ENCODE measurements at regions not wholly inside any gene's neighbourhood (a gene's known extent, or its start where the extent isn't known, plus 50 kb on each side); places are given as distances from the start of the nearest gene placed in this dataset.
"Not testable (repeated sequence)": the region's sequence is repeated elsewhere in the genome, so short reads cannot be mapped to it uniquely, and the experiment has no call there.

GRCh38 chr15:54779271-54779670 lies 417.5 kb downstream of the RSL24D1 start:
- H3K4me3 Mint-ChIP-seq = no peak overlapping the region
- peaks cover 19% of the 10 kb centered on the region for H3K9me3 Mint-ChIP-seq
- H3K36me3 Mint-ChIP-seq (ENCODE audit: low read depth) = no peaks in the 10 kb centered on the region
- H3K27ac Mint-ChIP-seq = no peak overlapping the region
- H3K4me1 Mint-ChIP-seq = no peaks in the 10 kb centered on the region
- TF ChIP-seq CTCF (IDR thresholded peaks at IDR 0.05; ENCODE audit: unreplicated experiment in 3 of 3) = no peak
- H3K27me3 Mint-ChIP-seq (ENCODE audit: low read depth) = no peaks in the 10 kb centered on the region

- Mint-ChIP-seq H3K36me3 (ENCODE audit: low read depth) (no peaks in the 10 kb centered on the region), H3K27ac (no peak overlapping the region), H3K27me3 (ENCODE audit: low read depth) (no peaks in the 10 kb centered on the region), H3K9me3 (peaks cover 6% of the 10 kb centered on the region), H3K4me1 (no peaks in the 10 kb centered on the region), H3K4me3 (no peak overlapping the region)
- TF ChIP-seq CTCF (IDR thresholded peaks at IDR 0.05; ENCODE audit: unreplicated experiment in 3 of 3) = no peak
Measured at GRCh38 chr15:54776410-54776809, 420.3 kb downstream of the RSL24D1 start.

GRCh38 chr15:54772663-54773062 lies 424.1 kb downstream of the RSL24D1 start:
- H3K27me3 Mint-ChIP-seq (ENCODE audit: low read depth) = no peaks in the 10 kb centered on the region
- no peaks in the 10 kb centered on the region for H3K36me3 Mint-ChIP-seq (ENCODE audit: low read depth)
- H3K9me3 Mint-ChIP-seq = no peaks in the 10 kb centered on the region
- no peaks in the 10 kb centered on the region for H3K4me1 Mint-ChIP-seq
- TF ChIP-seq CTCF (IDR thresholded peaks at IDR 0.05; ENCODE audit: unreplicated experiment in 3 of 3) = no peak
- no peak overlapping the region for H3K4me3 Mint-ChIP-seq
- no peak overlapping the region for H3K27ac Mint-ChIP-seq

GRCh38 chr15:54749461-54749860 lies 447.3 kb downstream of the RSL24D1 start:
- H3K4me1 Mint-ChIP-seq; H3K4me3 Mint-ChIP-seq; H3K36me3 Mint-ChIP-seq (ENCODE audit: low read depth); H3K27me3 Mint-ChIP-seq (ENCODE audit: low read depth); H3K27ac Mint-ChIP-seq: not testable (repeated sequence)
- peaks cover 33% of the 10 kb centered on the region for H3K9me3 Mint-ChIP-seq

GRCh38 chr15:54722342-54722986 lies 474.3 kb downstream of the RSL24D1 start:
- H3K4me1 Mint-ChIP-seq = no peaks in the 10 kb centered on the region
- no peak for TF ChIP-seq CTCF (IDR thresholded peaks at IDR 0.05; ENCODE audit: unreplicated experiment in 3 of 3)
- H3K4me3 Mint-ChIP-seq = no peak overlapping the region
- H3K27ac Mint-ChIP-seq = no peak overlapping the region
- no peaks in the 10 kb centered on the region for H3K36me3 Mint-ChIP-seq (ENCODE audit: low read depth)
- H3K9me3 Mint-ChIP-seq = peaks cover 42% of the 10 kb centered on the region
- H3K27me3 Mint-ChIP-seq (ENCODE audit: low read depth) = no peaks in the 10 kb centered on the region

- Mint-ChIP-seq H3K27ac (no peak overlapping the region), H3K36me3 (ENCODE audit: low read depth) (no peaks in the 10 kb centered on the region), H3K9me3 (peaks cover 33% of the 10 kb centered on the region), H3K4me1 (no peaks in the 10 kb centered on the region), H3K4me3 (no peak overlapping the region), H3K27me3 (ENCODE audit: low read depth) (no peaks in the 10 kb centered on the region)
- no peak for TF ChIP-seq CTCF (IDR thresholded peaks at IDR 0.05; ENCODE audit: unreplicated experiment in 3 of 3)
Measured at GRCh38 chr15:54719325-54719724, 477.4 kb downstream of the RSL24D1 start.
